Activated naive CD4-positive, alpha-beta T cell (primary cell): ENCODE measurements at regions not wholly inside any gene's neighbourhood (a gene's known extent, or its start where the extent isn't known, plus 50 kb on each side); places are given as distances from the start of the nearest gene placed in this dataset.

ENCODE experiments used
- DNase-seq, 4 experiments: peaks; one replicate each; lab custom pipeline; 2025; lab: John Stamatoyannopoulos, UW

- DNase-seq = no peak
Measured at GRCh38 chr2:217409949-217410680, 550.3 kb upstream of the TNP1 start.

GRCh38 chr2:217407362-217407761 is 547.5 kb upstream of the TNP1 start:
- DNase-seq = no peak

- no peak for DNase-seq
Measured at GRCh38 chr2:217404236-217404760, 544.4 kb upstream of the TNP1 start.

GRCh38 chr2:217402761-217403383 is 543.0 kb upstream of the TNP1 start:
- DNase-seq = no peak

GRCh38 chr2:217402144-217402543 is 542.3 kb upstream of the TNP1 start:
- DNase-seq = no peak

GRCh38 chr2:217399291-217399690 is 539.4 kb upstream of the TNP1 start:
- DNase-seq = no peak

GRCh38 chr2:217398860-217399259 is 539.0 kb upstream of the TNP1 start:
- DNase-seq = no peak

GRCh38 chr2:217398101-217398500 is 538.2 kb upstream of the TNP1 start:
- DNase-seq = no peak

GRCh38 chr2:217396586-217396985 is 536.7 kb upstream of the TNP1 start:
- DNase-seq = no peak

GRCh38 chr2:217396165-217396564 is 536.3 kb upstream of the TNP1 start:
- no peak for DNase-seq

- no peak for DNase-seq
Measured at GRCh38 chr2:217394510-217395351, 534.9 kb upstream of the TNP1 start.

GRCh38 chr2:217393585-217394032 is 533.7 kb upstream of the TNP1 start:
- no peak for DNase-seq

GRCh38 chr2:217392930-217393584 is 533.2 kb upstream of the TNP1 start:
- no peak for DNase-seq

- DNase-seq = no peak
Measured at GRCh38 chr2:217387776-217388387, 528.0 kb upstream of the TNP1 start.

- no peak for DNase-seq
Measured at GRCh38 chr2:217386041-217386440, 526.2 kb upstream of the TNP1 start.

GRCh38 chr2:217383620-217384019 is 523.8 kb upstream of the TNP1 start:
- no peak for DNase-seq

GRCh38 chr2:217382794-217383193 is 522.9 kb upstream of the TNP1 start:
- DNase-seq = no peak

- no peak for DNase-seq
Measured at GRCh38 chr2:217379807-217380206, 519.9 kb upstream of the TNP1 start.

- DNase-seq = no peak
Measured at GRCh38 chr2:217372794-217373193, 512.9 kb upstream of the TNP1 start.

- DNase-seq = no peak
Measured at GRCh38 chr2:217371781-217372213, 511.9 kb upstream of the TNP1 start.

- DNase-seq = no peak
Measured at GRCh38 chr2:217370391-217370790, 510.5 kb upstream of the TNP1 start.

- no peak for DNase-seq
Measured at GRCh38 chr2:217367464-217367863, 507.6 kb upstream of the TNP1 start.
